Stimulated activated CD8-positive, alpha-beta memory T cell treated with anti-CD3 and anti-CD28 coated beads, Interleukin-15, amount 100 ng/mL, for 24 hours (primary cell): ENCODE measurements at regions not wholly inside any gene's neighbourhood (a gene's known extent, or its start where the extent isn't known, plus 50 kb on each side); places are given as distances from the start of the nearest gene placed in this dataset.
"Not testable (repeated sequence)": the region's sequence is repeated elsewhere in the genome, so short reads cannot be mapped to it uniquely, and the experiment has no call there.

Experiments
- DNase-seq: peaks from one replicate; pipeline ENCODE4 v3.0.0-alpha.2; 2020; ENCODE audit warnings: low read depth

DNA sequence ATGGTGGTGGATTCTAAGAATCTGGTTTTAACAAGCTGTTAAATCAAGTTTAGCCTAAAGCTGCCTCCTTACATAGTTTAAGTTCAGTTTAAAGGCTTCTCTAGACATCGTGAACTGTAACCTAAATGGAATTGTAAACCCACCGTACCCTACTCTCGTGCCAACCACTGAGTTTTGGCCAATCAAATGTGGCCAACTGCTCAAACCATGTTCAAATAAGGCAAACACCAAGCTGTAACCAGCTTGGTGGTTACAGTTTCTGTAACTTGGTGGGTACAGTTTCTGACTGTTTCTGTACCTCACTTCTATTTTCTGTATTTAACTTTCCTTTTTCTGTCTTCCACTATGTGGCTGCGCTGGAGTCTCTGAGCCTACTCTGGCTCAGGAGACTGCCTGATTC lies 131.9 kb upstream of the DDHD1 start:
- no peak for DNase-seq

DNA sequence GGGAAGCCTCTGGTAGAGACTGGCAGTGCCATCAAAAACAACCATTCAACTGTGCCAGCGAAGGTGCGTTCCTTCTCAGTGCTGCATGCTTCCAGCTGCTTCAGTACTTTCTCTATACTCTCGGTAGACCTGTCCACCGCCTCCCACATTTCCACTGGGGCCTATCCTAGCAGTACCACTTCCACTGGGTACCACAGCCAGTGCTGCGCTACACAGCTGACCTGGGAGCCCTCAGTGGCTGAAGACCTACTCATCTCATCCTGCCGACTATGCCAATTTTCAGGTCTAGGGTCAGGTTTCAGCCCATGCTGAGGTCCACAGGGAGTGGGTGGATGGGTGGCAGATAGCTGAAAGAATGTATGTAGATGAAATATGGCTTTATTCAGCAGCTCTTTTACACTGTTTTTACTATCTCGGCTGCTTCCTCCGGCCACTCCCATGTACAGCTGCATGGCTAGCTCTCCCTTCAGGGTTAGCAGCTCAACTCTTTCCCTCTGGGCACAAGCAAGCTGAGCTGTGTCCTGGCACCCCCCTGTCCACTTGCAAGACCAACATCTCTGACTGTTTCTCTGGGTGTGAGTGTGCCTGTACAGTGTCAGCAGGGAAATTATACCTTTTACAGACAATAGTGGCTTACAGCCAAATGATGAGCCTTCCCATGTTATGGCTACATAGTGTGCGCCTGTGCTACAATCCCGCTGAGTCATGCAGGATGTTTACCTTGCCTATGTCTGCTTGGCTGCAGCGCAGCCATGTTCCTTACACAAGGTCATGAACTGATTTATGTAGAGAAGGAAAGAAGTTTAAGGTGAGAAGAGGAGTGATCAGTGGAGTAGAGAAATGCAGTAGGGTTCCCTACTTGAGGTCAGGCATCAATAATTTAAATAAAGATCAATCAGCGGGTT lies 125.7 kb upstream of the DDHD1 start:
- no peak for DNase-seq

DNA sequence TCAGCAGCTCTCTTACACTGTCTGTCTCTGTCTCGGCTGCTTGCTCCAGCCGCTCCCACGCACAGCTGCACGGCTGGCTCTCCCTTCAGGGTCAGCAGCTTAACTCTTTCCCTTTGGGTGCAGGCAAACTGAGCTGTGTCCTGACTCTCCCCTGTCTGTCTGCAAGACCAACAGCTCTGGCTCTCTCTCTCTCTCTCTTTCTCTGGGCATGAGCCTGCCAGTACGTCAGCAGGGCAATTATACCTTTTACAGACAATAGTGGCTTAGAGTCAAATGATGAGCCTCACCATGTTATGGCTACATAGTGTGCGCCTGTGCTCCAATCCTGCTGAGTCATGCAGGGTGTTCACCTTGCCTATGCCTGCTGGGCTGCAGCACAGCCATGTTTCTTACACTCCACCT lies 120.5 kb upstream of the DDHD1 start:
- DNase-seq = no peak

DNA sequence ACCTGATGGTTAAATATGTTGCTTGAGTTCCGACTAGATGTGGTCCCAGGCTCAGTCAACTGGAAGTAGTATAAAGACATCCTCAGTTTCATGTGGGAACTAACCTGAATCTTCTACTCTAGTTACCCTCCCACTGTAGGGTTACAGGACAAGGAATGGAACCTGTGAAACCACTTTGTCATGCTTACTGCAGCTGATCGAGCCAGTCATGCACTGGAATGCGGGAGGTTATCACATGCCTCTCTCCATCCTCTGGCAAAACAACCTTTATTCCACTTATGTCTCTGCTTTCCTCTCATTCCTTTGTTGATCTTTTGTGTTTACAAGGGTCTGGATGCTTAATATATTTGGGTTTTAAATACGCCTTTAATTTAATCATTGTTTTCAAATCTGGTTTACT lies 111.9 kb upstream of the DDHD1 start:
- DNase-seq = no peak

DNA sequence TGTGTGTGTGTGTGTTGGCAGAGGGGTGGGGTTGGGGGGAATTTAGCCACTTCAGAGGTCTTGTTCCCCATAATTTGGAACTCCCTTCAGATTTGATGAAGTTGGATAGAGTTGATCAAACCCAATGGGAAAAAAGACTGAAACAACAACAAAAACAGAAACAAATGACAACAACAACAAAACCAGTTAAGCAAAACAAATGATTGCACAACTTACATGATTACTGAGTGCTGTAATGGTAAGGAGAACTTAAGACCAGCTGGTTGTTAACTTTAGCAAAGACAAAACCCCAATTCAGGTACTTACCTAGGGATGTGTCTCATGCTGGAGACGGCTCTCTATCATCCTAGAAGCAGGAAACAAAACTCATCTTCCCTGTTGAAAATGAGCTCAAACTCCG lies 107.8 kb upstream of the DDHD1 start:
- DNase-seq = no peak

DNA sequence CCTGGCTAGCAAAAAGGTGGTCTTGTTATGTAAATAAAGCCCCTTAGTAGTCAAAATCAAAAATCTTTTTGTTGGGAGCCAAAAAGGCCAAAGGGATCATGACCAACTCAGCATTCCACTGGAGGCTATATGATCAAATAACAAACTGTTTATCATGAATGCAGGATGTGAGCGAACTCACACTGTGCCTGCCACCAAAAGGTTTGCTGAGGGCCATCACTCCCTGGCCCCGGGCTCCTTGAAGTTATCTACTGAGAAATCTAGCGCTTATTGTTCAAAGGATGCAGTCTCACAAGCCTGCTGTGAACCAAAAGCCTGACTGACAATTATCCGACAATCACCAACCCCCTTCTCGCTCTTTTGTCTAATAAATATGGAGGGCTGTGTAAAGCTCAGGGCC lies 107.2 kb upstream of the DDHD1 start:
- DNase-seq = no peak

DNA sequence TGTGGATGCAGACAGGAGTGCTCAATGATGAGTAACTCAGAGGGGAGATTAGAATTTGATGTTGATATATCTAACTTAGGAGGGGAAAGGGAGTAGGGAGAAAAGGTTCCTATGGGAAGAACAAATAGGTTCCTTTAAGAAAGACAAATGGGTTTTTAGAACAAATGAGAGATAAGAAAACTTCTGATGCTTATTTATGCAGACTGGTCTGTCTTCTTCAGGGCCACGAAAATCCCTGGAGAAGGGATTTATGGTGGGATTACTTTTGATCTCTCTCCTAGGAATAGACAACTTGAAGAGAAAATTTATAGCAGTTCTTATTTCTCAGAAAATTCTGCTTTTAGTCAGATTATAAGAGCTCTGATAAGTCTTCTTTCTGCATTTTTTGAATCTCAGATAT lies 99.0 kb upstream of the DDHD1 start:
- DNase-seq = no peak

DNA sequence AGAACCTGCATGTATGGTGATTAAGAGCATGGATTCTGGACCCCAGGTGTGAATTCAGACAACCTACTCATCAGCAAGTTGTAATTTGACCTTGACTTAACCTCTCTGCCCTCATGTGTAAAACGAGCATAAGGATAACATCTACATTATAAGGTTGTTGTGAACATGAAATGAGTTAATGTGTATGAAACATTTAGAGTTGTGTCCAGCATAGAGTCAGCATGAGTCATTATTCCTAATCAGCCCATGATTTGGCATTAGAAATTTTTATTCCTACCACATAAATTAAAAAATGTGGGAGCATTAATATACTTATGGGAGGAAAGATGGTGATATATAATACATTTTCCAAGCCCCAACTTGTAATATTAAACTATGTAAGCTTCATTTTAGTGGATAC lies 95.9 kb upstream of the DDHD1 start:
- DNase-seq = no peak

DNA sequence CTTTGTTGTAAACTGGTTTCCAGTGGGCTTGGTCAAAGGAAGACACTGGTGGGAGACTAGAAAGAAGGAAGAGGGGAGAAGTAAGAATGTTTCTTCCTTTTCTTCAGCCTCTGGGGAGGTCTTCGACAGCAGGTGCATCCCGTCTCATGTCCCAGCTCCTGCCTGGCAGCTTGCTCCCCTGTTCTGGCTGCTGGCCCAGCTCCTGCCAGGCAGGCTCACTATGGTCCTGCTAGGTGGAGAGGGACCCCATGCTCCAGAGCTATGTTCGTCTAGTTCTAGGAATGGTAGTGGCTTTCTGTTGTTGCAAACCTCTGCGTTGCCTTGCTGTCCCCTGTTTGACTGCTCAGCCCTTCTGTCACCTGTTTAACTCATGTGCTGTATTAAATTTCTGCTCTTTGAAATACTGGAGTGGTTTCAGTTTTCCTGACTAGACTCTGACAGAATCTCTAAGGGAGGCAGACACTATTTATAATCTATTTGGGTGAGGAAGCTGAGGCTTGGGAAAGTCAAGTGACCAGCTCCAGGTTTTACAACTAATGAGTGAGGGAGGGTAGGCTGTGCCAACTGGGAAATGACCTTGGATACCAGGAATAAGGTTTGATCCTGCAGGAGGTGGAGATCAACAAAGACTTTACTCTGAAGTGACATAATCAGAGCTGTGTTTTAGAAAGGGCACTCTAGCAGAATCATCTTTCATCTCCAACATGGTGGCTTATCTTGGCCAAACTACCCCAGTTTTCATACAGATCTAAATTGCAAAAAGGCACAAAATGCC lies 94.7 kb upstream of the DDHD1 start:
- DNase-seq = no peak

DNA sequence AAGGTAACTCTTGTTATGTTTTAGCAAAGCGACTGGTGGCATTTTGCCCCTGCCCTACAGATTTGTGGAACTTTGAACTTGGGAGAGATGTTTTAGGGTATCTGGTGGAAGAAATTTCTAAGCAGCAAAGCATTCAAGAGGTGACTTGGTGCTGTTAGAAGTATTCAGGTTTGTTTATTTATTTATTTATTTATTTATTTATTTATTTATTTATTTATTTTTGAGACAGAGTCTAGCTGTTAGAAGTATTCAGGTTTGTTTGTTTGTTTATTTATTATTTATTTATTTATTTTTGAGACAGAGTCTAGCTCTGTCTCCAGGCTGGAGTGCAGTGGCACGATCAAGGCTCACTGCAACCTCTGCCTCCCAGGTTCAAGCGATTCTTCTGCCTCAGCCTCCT lies 89.8 kb upstream of the DDHD1 start:
- DNase-seq = not testable (repeated sequence)

DNA sequence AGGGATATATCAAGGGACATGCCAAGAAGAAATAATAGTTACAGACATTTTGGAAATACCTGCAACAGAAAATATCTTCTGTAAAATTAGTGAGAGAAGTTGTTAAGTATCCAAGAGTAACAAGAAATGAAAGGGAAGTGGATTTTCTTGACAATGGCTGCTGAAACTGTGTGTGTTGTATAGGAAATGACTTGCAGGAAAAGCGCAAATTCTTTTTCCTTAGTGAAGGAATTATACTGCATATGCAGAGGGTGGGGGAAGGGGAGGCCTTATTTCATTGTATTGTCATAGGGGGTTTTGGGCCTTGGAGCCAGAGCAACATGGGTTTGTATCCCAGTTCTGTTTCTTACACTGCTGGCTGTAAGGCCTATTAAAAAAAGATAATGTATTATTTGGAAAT lies 84.4 kb upstream of the DDHD1 start:
- DNase-seq = no peak

DNA sequence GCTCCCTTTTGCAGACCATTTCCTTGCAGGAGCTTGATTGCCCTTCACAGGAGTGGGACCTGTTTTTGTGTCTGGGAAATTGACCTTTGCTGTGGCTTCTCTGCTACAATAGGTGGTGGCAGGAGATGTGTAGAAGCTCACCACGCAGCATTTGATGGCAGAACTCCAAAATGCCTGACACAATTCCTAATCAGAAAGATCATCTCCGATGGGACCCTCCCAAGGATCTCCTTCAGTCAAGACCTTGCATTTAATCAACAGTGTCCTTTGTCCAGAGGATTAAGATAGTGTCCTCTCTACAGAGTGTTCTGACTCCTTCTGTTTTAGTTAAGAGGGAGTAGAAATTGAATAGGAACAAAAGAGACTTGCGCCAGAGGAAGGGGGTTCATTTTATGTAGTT lies 83.6 kb upstream of the DDHD1 start:
- no peak for DNase-seq

DNA sequence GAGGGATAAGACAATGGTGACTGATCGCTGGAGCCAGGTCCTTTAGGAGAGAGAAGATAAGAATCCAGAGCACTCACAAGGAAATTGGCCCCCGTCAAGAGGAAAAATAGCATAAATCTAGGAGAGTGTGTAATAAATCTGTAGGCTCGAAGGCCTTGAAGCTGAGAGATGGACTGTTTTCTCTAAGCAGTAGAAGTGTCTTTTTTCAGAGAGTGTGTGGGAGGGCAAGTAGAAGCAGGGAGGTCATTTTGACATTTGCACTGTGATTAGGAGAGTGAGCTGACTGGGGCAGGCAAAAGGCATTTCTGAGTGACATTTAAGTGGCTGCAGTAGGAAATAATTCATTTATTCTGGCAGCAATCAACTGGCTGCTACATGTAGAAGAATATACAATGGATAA lies 78.0 kb upstream of the DDHD1 start:
- DNase-seq = no peak

DNA sequence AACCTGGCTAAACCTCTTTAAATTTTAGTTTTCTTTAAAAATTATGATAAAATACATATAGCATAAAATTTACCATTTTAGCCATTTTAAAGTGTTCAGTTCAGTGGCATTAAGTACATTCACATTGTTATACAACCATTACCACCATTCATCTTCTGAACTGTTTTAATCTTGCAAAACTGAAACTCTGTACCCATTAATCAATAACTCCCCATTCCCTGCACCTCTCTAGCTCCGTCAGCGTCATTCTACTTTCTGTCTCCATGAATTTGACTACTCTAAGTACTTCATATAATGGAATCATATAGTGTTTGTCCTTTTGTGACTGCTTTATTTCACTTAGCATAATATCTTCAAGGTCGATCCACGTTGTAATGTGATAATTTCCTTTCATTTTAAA lies 75.8 kb upstream of the DDHD1 start:
- no peak for DNase-seq

DNA sequence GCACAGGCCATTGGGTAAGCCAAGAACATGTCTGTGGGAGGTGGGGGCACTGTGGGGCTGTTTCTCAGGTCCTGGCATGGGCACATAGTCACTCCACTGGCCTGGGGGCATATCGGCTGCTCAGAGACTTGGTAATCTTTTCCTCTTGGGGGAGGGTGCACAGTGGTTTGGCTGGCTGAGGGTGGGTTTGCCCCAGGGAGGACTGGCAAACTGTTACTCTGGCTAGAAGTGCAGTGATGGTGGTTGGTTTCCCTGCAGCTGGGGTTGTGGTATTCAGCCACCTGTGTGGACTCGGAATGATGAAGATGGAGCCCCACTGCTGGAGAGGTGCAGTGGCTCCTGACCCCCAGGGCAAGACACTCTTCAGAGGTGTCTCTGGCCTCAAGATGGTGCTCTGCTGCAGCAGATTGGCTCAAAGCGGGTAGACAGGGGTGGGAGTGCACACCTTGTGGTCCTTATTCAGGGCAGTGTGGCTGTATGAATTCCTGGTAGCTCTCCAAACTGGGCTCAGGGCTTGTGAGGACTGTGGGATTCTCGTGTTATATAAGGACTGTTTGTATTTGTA lies 74.1 kb upstream of the DDHD1 start:
- no peak for DNase-seq

DNA sequence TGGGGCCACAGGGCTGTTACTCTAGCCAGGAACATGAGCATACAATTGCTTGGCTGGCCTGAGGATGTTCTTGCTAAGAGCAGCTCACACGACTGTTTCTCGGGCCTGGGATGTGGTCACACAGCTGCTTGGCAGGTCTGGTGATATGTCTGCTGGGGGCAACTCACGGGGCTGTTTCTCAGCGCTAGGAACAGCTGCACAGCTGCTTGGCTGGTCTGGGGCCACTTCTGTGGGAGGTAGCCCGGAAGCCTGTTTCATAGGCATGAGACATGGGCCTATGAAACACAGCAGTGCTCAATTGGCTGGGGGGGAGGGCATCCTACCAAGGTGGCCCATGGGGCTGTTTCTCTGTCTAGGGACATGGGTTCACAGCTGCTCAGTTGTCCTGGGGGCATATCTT lies 73.4 kb upstream of the DDHD1 start:
- DNase-seq = no peak

DNA sequence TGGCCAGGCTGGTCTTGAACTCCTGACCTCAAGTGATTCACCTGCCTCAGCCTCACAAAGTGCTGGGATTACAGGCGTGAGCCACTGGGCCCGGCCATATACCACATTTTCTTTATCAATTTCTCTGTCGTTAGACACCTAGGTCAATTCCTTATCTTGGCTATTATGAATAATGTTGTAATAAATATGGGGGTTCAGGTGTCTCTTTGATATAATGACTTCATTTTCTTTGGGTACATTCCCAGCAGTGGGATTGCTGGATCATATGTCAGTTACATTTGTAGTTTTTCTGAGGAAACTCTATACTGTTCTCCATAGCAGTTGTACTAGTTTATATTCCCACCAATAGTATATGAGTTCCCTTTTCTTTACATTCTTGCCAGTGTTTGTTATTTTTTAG lies 67.8 kb upstream of the DDHD1 start:
- DNase-seq = no peak

DNA sequence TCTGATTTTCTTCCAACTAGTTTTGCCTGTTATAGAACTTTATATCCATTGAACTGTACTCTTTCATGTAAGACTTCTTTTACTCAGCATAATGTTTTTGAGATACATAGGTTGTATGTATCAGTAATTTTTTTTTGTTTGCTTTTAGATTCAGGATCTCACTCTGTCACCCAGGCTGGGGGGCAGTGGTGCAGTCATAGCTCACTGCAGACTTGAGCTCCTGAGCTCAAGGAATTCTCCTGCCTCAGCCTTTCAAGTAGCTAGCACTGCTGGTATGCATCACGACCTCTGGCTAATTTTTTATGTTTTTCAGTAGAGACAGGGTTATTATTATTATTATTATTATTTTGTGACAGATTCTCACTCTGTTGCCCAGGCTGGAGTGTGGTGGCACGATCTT lies 65.0 kb upstream of the DDHD1 start:
- no peak for DNase-seq

DNA sequence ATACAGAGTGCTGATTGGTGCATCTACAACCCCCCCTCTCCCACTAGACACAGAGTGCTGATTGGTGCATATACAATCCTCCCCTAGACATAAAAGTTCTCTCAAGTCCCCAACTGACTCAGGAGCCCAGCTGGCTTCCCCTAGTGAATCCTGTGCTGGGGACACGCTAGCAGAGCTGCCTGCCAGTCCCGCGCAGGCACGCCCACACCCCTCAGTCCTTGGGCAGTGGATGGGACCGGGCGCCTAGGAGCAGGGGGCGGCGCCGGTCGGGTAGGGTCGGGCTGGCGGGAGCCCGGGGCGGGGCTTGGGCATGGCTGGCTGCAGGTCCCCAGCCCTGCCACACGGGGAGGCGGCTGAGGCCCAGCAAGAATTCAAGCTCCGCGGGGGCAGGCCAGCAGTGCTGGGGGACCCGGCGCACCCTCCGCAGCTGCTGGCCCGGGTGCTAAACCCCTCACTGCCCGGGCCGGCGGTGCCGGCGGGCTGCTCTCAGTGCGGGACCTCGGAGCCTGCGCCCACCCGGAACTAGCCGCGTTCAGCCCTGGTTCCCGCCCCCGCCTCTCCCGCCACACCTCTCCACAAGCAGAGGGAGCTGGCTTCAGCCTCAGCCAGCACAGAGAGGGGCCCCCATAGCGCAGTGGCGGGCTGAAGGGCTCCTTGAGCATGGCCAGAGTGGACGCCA lies 64.3 kb upstream of the DDHD1 start:
- peak; percentile 34 for DNase-seq

DNA sequence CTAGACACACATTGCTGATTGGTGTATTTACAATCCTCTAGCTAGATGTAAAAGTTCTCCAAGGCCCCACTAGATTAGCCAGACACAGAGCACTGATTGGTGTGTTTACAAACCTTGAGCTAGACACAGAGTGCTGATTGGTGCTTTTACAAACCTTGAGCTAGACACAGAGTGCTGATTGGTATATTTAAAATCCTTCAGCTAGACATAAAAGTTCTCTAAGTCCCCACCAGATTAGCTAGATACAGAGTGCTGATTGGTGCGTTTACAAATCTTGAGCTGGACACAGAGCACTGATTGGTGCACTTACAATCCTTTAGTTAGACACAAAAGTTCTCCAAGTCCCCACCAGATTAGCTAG lies 63.8 kb upstream of the DDHD1 start:
- DNase-seq = not testable (repeated sequence)

DNA sequence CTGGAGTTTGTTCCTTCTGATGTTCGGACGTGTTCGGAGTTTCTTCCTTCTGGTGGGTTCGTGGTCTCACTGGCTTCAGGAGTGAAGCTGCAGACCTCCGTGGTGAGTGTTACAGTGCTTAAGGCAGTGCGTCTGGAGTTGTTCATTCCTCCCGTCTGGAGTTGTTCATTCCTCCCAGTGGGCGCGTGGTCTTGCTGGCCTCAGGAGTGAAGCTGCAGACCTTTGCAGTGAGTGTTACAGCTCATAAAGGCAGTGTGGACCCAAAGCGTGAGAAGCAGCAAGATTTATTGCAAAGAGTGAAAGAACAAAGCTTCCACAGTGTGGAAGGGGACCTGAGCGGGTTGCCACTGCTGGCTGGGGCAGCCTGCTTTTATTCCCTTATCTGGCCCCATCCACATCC lies 63.4 kb upstream of the DDHD1 start:
- DNase-seq = not testable (repeated sequence)

DNA sequence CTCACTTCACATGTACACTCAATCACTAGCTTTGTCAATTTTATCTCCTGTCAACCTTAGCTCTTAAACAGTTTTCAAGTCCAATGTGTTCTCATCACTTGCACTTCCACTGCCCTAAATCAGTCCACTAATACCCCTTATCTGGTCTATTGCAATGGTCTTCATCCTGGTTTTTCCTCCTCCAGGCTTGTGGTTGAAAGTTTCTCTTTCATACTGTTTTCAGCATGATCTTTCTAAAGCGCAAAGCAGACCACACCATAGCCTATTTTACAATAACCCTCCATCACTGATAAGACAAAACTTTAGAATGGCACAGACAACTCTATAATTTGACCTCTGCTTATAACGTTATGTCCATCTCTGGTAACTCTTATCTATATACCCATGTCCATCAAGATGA lies 62.0 kb upstream of the DDHD1 start:
- DNase-seq = no peak

DNA sequence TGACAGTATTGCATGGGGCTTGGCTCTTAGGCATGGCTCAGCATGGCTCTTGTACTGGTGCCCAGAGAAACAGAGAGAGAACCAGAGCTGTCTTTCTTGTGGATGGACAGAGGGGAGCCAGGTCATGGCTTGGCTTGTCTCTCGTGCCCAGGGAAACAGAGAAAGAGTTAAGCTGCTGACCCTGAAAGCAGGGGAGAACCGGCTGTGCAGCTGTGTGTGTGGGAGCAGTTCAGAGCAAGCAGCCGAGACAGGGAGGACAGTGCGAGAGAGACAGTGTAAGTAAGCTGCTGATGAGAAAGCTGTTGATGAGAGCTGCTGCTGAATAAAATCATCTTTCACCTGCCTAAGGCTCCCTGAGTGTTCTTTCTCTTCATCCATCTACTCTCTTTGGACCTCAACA lies 61.3 kb upstream of the DDHD1 start:
- DNase-seq = no peak
